ENCODE measurements at regions not wholly inside any gene's neighbourhood (a gene's known extent, or its start where the extent isn't known, plus 50 kb on each side); places are given as distances from the start of the nearest gene placed in this dataset.

- no peaks in the 10 kb centered on the region for H3K36me3 ChIP-seq (ENCODE audit: insufficient read depth, low read depth, low read length)
- H3K27ac ChIP-seq (ENCODE audit: low read length): no peak overlapping the region
- 0 out of 2 replicates have a peak, but pooled peaks cover 1% of the 10 kb centered on the region for H3K27me3 ChIP-seq (ENCODE audit: insufficient read depth, low read length)
- no peak overlapping the region for H3K9ac ChIP-seq (ENCODE audit: low read depth, low read length)
- no peaks in the 10 kb centered on the region for H3K9me3 ChIP-seq (ENCODE audit: insufficient read depth, low read depth, low read length)
- peaks cover 17% of the 10 kb centered on the region; the same call in 1 of the 2 replicates for H3K4me1 ChIP-seq (ENCODE audit: insufficient read depth, low read length)
- no peak overlapping the region for H3K4me3 ChIP-seq (ENCODE audit: low read length)
These were observed 51.7 kb downstream of the FAM50B start for GRCh38 chr6:3900744-3901336.

GRCh38 chr6:3902871-3903648 lies 53.9 kb downstream of the FAM50B start:
- Histone ChIP-seq H3K36me3 (ENCODE audit: insufficient read depth, low read depth, low read length) (no peaks in the 10 kb centered on the region), H3K4me3 (ENCODE audit: low read length) (no peak overlapping the region), H3K27ac (ENCODE audit: low read length) (no peak overlapping the region), H3K27me3 (ENCODE audit: insufficient read depth, low read length) (0 out of 2 replicates have a peak, but pooled peaks cover 3% of the 10 kb centered on the region), H3K4me1 (ENCODE audit: insufficient read depth, low read length) (peaks cover 28% of the 10 kb centered on the region; the same call in 1 of the 2 replicates), H3K9me3 (ENCODE audit: insufficient read depth, low read depth, low read length) (no peaks in the 10 kb centered on the region), H3K9ac (ENCODE audit: low read depth, low read length) (no peak overlapping the region)

GRCh38 chr6:3904518-3904917 lies 55.3 kb downstream of the FAM50B start:
- Histone ChIP-seq H3K9me3 (ENCODE audit: insufficient read depth, low read depth, low read length) (no peaks in the 10 kb centered on the region), H3K27ac (ENCODE audit: low read length) (no peak overlapping the region), H3K36me3 (ENCODE audit: insufficient read depth, low read depth, low read length) (no peaks in the 10 kb centered on the region), H3K9ac (ENCODE audit: low read depth, low read length) (peak overlapping the region; percentile 52; the same call in 1 of the 2 replicates), H3K27me3 (ENCODE audit: insufficient read depth, low read length) (0 out of 2 replicates have a peak, but pooled peaks cover 3% of the 10 kb centered on the region), H3K4me3 (ENCODE audit: low read length) (no peak overlapping the region), H3K4me1 (ENCODE audit: insufficient read depth, low read length) (peaks cover 28% of the 10 kb centered on the region; the same call in 1 of the 2 replicates)

- no peaks in the 10 kb centered on the region for H3K36me3 ChIP-seq (ENCODE audit: insufficient read depth, low read depth, low read length)
- H3K27ac ChIP-seq (ENCODE audit: low read length): peak overlapping the region; percentile 30
- peak overlapping the region; percentile 37; the same call in 1 of the 2 replicates for H3K9ac ChIP-seq (ENCODE audit: low read depth, low read length)
- no peak overlapping the region; the same call in 1 of the 2 replicates for H3K4me3 ChIP-seq (ENCODE audit: low read length)
- H3K27me3 ChIP-seq (ENCODE audit: insufficient read depth, low read length): 0 out of 2 replicates have a peak, but pooled peaks cover 3% of the 10 kb centered on the region
- peaks cover 28% of the 10 kb centered on the region; the same call in 1 of the 2 replicates for H3K4me1 ChIP-seq (ENCODE audit: insufficient read depth, low read length)
- H3K9me3 ChIP-seq (ENCODE audit: insufficient read depth, low read depth, low read length): no peaks in the 10 kb centered on the region
These were observed 57.0 kb downstream of the FAM50B start for GRCh38 chr6:3905945-3906845.

- H3K9ac ChIP-seq (ENCODE audit: low read depth, low read length): no peak overlapping the region
- H3K4me1 ChIP-seq (ENCODE audit: insufficient read depth, low read length): peaks cover 28% of the 10 kb centered on the region; the same call in 1 of the 2 replicates
- H3K4me3 ChIP-seq (ENCODE audit: low read length): no peak overlapping the region
- no peaks in the 10 kb centered on the region for H3K9me3 ChIP-seq (ENCODE audit: insufficient read depth, low read depth, low read length)
- 0 out of 2 replicates have a peak, but pooled peaks cover 3% of the 10 kb centered on the region for H3K27me3 ChIP-seq (ENCODE audit: insufficient read depth, low read length)
- no peaks in the 10 kb centered on the region for H3K36me3 ChIP-seq (ENCODE audit: insufficient read depth, low read depth, low read length)
- H3K27ac ChIP-seq (ENCODE audit: low read length): no peak overlapping the region
These were observed 57.6 kb downstream of the FAM50B start for GRCh38 chr6:3906846-3907151.

- Histone ChIP-seq H3K4me3 (ENCODE audit: low read length) (no peak overlapping the region), H3K4me1 (ENCODE audit: insufficient read depth, low read length) (peaks cover 28% of the 10 kb centered on the region; the same call in 1 of the 2 replicates), H3K9ac (ENCODE audit: low read depth, low read length) (no peak overlapping the region), H3K36me3 (ENCODE audit: insufficient read depth, low read depth, low read length) (no peaks in the 10 kb centered on the region), H3K9me3 (ENCODE audit: insufficient read depth, low read depth, low read length) (no peaks in the 10 kb centered on the region), H3K27me3 (ENCODE audit: insufficient read depth, low read length) (0 out of 2 replicates have a peak, but pooled peaks cover 3% of the 10 kb centered on the region), H3K27ac (ENCODE audit: low read length) (no peak overlapping the region)
These were observed 59.0 kb downstream of the FAM50B start for GRCh38 chr6:3908223-3908622.

GRCh38 chr6:3908961-3909360 lies 59.8 kb downstream of the FAM50B start:
- H3K9me3 ChIP-seq (ENCODE audit: insufficient read depth, low read depth, low read length): no peaks in the 10 kb centered on the region
- no peak overlapping the region for H3K27ac ChIP-seq (ENCODE audit: low read length)
- H3K9ac ChIP-seq (ENCODE audit: low read depth, low read length): no peak overlapping the region
- H3K4me3 ChIP-seq (ENCODE audit: low read length): no peak overlapping the region
- 0 out of 2 replicates have a peak, but pooled peaks cover 3% of the 10 kb centered on the region for H3K27me3 ChIP-seq (ENCODE audit: insufficient read depth, low read length)
- H3K36me3 ChIP-seq (ENCODE audit: insufficient read depth, low read depth, low read length): no peaks in the 10 kb centered on the region
- peaks cover 28% of the 10 kb centered on the region; the same call in 1 of the 2 replicates for H3K4me1 ChIP-seq (ENCODE audit: insufficient read depth, low read length)

- Histone ChIP-seq H3K4me3 (ENCODE audit: low read length) (no peak overlapping the region), H3K4me1 (ENCODE audit: insufficient read depth, low read length) (peaks cover 19% of the 10 kb centered on the region; the same call in 1 of the 2 replicates), H3K9ac (ENCODE audit: low read depth, low read length) (no peak overlapping the region), H3K36me3 (ENCODE audit: insufficient read depth, low read depth, low read length) (no peaks in the 10 kb centered on the region), H3K9me3 (ENCODE audit: insufficient read depth, low read depth, low read length) (no peaks in the 10 kb centered on the region), H3K27ac (ENCODE audit: low read length) (no peak overlapping the region), H3K27me3 (ENCODE audit: insufficient read depth, low read length) (0 out of 2 replicates have a peak, but pooled peaks cover 3% of the 10 kb centered on the region)
These were observed 61.0 kb downstream of the FAM50B start for GRCh38 chr6:3910106-3910663.

- Histone ChIP-seq H3K4me3 (ENCODE audit: low read length) (no peak overlapping the region), H3K9ac (ENCODE audit: low read depth, low read length) (no peak overlapping the region), H3K9me3 (ENCODE audit: insufficient read depth, low read depth, low read length) (peaks cover 1% of the 10 kb centered on the region; the same call in 1 of the 2 replicates), H3K27ac (ENCODE audit: low read length) (no peak overlapping the region), H3K36me3 (ENCODE audit: insufficient read depth, low read depth, low read length) (no peaks in the 10 kb centered on the region), H3K27me3 (ENCODE audit: insufficient read depth, low read length) (0 out of 2 replicates have a peak, but pooled peaks cover 3% of the 10 kb centered on the region), H3K4me1 (ENCODE audit: insufficient read depth, low read length) (peaks cover 10% of the 10 kb centered on the region; the same call in 1 of the 2 replicates)
These were observed 62.0 kb downstream of the FAM50B start for GRCh38 chr6:3911130-3911529.

- no peak overlapping the region for H3K4me3 ChIP-seq (ENCODE audit: low read length)
- H3K9me3 ChIP-seq (ENCODE audit: insufficient read depth, low read depth, low read length): peaks cover 8% of the 10 kb centered on the region; the same call in 1 of the 2 replicates
- H3K36me3 ChIP-seq (ENCODE audit: insufficient read depth, low read depth, low read length): no peaks in the 10 kb centered on the region
- no peaks in the 10 kb centered on the region for H3K27me3 ChIP-seq (ENCODE audit: insufficient read depth, low read length)
- H3K27ac ChIP-seq (ENCODE audit: low read length): no peak overlapping the region
- peaks cover 3% of the 10 kb centered on the region; the same call in 1 of the 2 replicates for H3K4me1 ChIP-seq (ENCODE audit: insufficient read depth, low read length)
- no peak overlapping the region for H3K9ac ChIP-seq (ENCODE audit: low read depth, low read length)
These were observed 62.6 kb downstream of the FAM50B start for GRCh38 chr6:3911614-3912336.

Data from iPS-20b (cell line).